BJ (cell line): ENCODE measurements at regions not wholly inside any gene's neighbourhood (a gene's known extent, or its start where the extent isn't known, plus 50 kb on each side); places are given as distances from the start of the nearest gene placed in this dataset.

Experiments
- CTCF ChIA-PET: fragments of 350-600 bp; formaldehyde crosslinking; extraction: SDS; loops from one replicate; lab custom pipeline; 2021; ENCODE audit warnings: antibody characterized with exemption, inconsistent platforms; lab: Yijun Ruan, JAX
- POLR2A ChIA-PET: fragments of 300-600 bp; sonication (Branson Sonifier 250); formaldehyde crosslinking; extraction: SDS; loops from one replicate; lab custom pipeline; 2021; ENCODE audit warnings: antibody characterized with exemption; lab: Charles Lee
- DNase-seq: peaks from one replicate; pipeline ENCODE4 v3.0.0-alpha.2; 2011; ENCODE audit warnings: low read depth
- H3K27me3 ChIP-seq: 2 replicates; pipeline ENCODE4 v1.6.0; 2011; ENCODE audit warnings: low read length; ENCODE audit not compliant: control insufficient read depth, insufficient read depth
- H3K36me3 ChIP-seq: 2 replicates; pipeline ENCODE4 v1.5.1; 2011; ENCODE audit warnings: low read length; ENCODE audit not compliant: control insufficient read depth, insufficient read depth
- H3K4me3 ChIP-seq: 2 replicates; pipeline ENCODE4 v1.5.1; 2011; ENCODE audit warnings: low read depth, mild to moderate bottlenecking, control low read depth, low read length
- TF ChIP-seq, protein P1 (sequence below): IDR thresholded peaks from 2 replicates; pipeline ENCODE4 v1.5.1; 2011; ENCODE audit warnings: low read depth, mild to moderate bottlenecking, control low read depth, inconsistent platforms, low read length, moderate library complexity; ENCODE audit not compliant: insufficient read depth

- ChIA-PET POLR2A (no interaction called here), CTCF (no interaction called here)
- DNase-seq: no peak
- no peaks in the 10 kb centered on the region for H3K27me3 ChIP-seq
- no peak overlapping the region for H3K4me3 ChIP-seq
- TF ChIP-seq, protein P1, sequence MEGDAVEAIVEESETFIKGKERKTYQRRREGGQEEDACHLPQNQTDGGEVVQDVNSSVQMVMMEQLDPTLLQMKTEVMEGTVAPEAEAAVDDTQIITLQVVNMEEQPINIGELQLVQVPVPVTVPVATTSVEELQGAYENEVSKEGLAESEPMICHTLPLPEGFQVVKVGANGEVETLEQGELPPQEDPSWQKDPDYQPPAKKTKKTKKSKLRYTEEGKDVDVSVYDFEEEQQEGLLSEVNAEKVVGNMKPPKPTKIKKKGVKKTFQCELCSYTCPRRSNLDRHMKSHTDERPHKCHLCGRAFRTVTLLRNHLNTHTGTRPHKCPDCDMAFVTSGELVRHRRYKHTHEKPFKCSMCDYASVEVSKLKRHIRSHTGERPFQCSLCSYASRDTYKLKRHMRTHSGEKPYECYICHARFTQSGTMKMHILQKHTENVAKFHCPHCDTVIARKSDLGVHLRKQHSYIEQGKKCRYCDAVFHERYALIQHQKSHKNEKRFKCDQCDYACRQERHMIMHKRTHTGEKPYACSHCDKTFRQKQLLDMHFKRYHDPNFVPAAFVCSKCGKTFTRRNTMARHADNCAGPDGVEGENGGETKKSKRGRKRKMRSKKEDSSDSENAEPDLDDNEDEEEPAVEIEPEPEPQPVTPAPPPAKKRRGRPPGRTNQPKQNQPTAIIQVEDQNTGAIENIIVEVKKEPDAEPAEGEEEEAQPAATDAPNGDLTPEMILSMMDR: no peak
- H3K36me3 ChIP-seq: no peaks in the 10 kb centered on the region
These were observed 229.2 kb upstream of the PLEKHG7 start for GRCh38 chr12:92473564-92473963.

GRCh38 chr12:92472201-92472600 is 230.6 kb upstream of the PLEKHG7 start:
- CTCF ChIA-PET: no interaction called here
- DNase-seq: no peak
- Histone ChIP-seq H3K4me3 (no peak overlapping the region), H3K36me3 (no peaks in the 10 kb centered on the region), H3K27me3 (no peaks in the 10 kb centered on the region)
- TF ChIP-seq, protein P1: no peak
- POLR2A ChIA-PET: no interaction called here

- no peak for DNase-seq
- H3K27me3 ChIP-seq: no peaks in the 10 kb centered on the region
- ChIA-PET POLR2A (no interaction called here), CTCF (no interaction called here)
- TF ChIP-seq, protein P1: no peak
- H3K4me3 ChIP-seq: no peak overlapping the region
- no peaks in the 10 kb centered on the region for H3K36me3 ChIP-seq
These were observed 231.2 kb upstream of the PLEKHG7 start for GRCh38 chr12:92471551-92471950.

- H3K36me3 ChIP-seq: no peaks in the 10 kb centered on the region
- DNase-seq: no peak
- ChIA-PET POLR2A (no interaction called here), CTCF (interaction anchor here (0.6 kb wide), 1 partner anchor 58 kb away, joined by 3 read pairs; no protein-coding TSS in a partner anchor)
- no peaks in the 10 kb centered on the region for H3K27me3 ChIP-seq
- no peak overlapping the region for H3K4me3 ChIP-seq
- TF ChIP-seq, protein P1: no peak
These were observed 232.2 kb upstream of the PLEKHG7 start for GRCh38 chr12:92470608-92471021.

DNA sequence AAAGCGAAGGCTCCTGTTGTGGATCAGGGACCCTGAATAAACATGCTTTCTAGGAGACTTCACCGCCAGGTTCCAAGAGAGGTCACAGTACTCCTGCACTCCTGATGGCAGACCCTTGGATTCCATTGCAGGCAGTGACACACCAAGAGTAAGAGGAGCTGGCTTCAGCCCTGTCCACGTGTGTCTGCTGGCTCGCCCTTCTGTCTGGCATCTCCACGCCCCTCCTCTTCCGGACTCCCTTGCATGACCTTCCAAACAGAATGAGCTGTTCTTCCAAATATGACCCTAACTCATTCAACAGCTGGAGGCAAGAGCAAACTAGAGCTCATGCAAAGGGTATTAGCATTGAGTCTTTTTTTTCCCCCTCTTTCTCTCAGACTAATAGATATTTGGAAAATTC is 233.0 kb upstream of the PLEKHG7 start:
- no peak for DNase-seq
- Histone ChIP-seq H3K36me3 (no peaks in the 10 kb centered on the region), H3K27me3 (no peaks in the 10 kb centered on the region), H3K4me3 (no peak overlapping the region)
- POLR2A ChIA-PET: no interaction called here
- CTCF ChIA-PET: interaction anchor here (0.5 kb wide), 1 partner anchor 47 kb away, joined by 5 read pairs; no protein-coding TSS in a partner anchor
- TF ChIP-seq, protein P1: no peak
